Colonic mucosa (tissue), 4 donors: ENCODE measurements at regions not wholly inside any gene's neighbourhood (a gene's known extent, or its start where the extent isn't known, plus 50 kb on each side); places are given as distances from the start of the nearest gene placed in this dataset.

Source experiments
- DNase-seq: peaks from one replicate; pipeline ENCODE4 v3.0.0-alpha.2; 2020
- H3K27ac ChIP-seq: fragments of 200-600 bp; one replicate; pipeline ENCODE4 v1.8.0; 2021
- H3K27me3 ChIP-seq: fragments of 200-600 bp; one replicate; pipeline ENCODE4 v1.8.0; 2021
- H3K36me3 ChIP-seq: fragments of 200-600 bp; one replicate; pipeline ENCODE4 v1.8.0; 2021
- H3K4me1 ChIP-seq: fragments of 200-600 bp; one replicate; pipeline ENCODE4 v1.8.0; 2021; ENCODE audit warnings: mild to moderate bottlenecking
- H3K4me3 ChIP-seq: fragments of 200-600 bp; one replicate; pipeline ENCODE4 v1.8.0; 2021
- H3K9ac ChIP-seq, 2 donors: one replicate each; pipeline ENCODE4 v1.7.0; 2013; ENCODE audit warnings: control low read depth in 2 of 2, low read depth in 2 of 2, low read length in 2 of 2
- H3K9me3 ChIP-seq: fragments of 200-600 bp; one replicate; pipeline ENCODE4 v1.8.0; 2021
- CTCF ChIP-seq: fragments of 200-600 bp; IDR thresholded peaks from one replicate; pipeline ENCODE4 v1.8.0; 2022; ENCODE audit warnings: antibody characterized with exemption, mild to moderate bottlenecking
- intact Hi-C: fragments of 100-400 bp; cut with DNase I; formaldehyde crosslinking; loops from one replicate; pipeline ENCODE4 v1.14.1; 2022
- donor health status: healthy.
- donor health status: DM: no; HTN: no; CAD: no.
- donor health status: DM: no; HTN: no; CAD: no.

GRCh38 chr16:86762095-86762494 lies 183.7 kb downstream of the FOXL1 start:
- Histone ChIP-seq H3K4me1 (no peaks in the 10 kb centered on the region), H3K36me3 (no peaks in the 10 kb centered on the region), H3K4me3 (no peak overlapping the region), H3K9me3 (no peaks in the 10 kb centered on the region), H3K27ac (no peak overlapping the region), H3K27me3 (no peaks in the 10 kb centered on the region), H3K9ac (no peak overlapping the region)
- TF ChIP-seq CTCF, result no peak
- intact Hi-C loops, result loop anchor here (5.0 kb wide), 1 partner anchor 190 kb away; no protein-coding TSS in a partner anchor
- no peak for DNase-seq

DNA sequence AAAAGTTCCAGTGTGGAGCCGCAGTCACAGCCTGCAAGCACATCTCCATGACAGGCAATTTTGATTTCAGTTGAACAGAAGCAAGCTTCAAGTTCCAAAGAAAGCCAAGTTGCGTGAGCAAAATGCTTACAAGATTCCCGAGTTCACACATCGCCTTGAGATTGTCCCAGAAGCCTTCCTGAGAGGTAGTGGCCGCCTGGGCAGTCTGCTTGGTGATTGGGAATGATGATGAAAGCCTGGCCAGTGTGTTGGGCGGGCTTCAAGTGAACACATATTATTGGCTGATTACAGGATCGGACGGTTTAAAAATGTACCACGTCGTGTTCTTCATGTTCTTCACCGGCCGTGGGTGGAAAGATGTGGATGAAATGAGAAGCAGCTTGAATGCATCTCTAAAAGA lies 185.5 kb downstream of the FOXL1 start:
- intact Hi-C loops, result loop anchor here (5.0 kb wide), 1 partner anchor 192 kb away; no protein-coding TSS in a partner anchor
- no peak for TF ChIP-seq CTCF
- Histone ChIP-seq H3K4me3 (no peak overlapping the region), H3K9ac (no peak overlapping the region), H3K27me3 (no peaks in the 10 kb centered on the region), H3K27ac (no peak overlapping the region), H3K4me1 (no peaks in the 10 kb centered on the region), H3K9me3 (no peaks in the 10 kb centered on the region), H3K36me3 (no peaks in the 10 kb centered on the region)
- no peak for DNase-seq

GRCh38 chr16:86764551-86764950 lies 186.2 kb downstream of the FOXL1 start:
- no peaks in the 10 kb centered on the region for H3K4me1 ChIP-seq
- no peaks in the 10 kb centered on the region for H3K27me3 ChIP-seq
- no peaks in the 10 kb centered on the region for H3K9me3 ChIP-seq
- no peak for DNase-seq
- TF ChIP-seq CTCF, result no peak
- H3K36me3 ChIP-seq, result no peaks in the 10 kb centered on the region
- no peak overlapping the region for H3K4me3 ChIP-seq
- intact Hi-C loops, result loop anchor here (5.0 kb wide), 1 partner anchor 192 kb away; no protein-coding TSS in a partner anchor
- H3K9ac ChIP-seq, result no peak overlapping the region
- no peak overlapping the region for H3K27ac ChIP-seq

DNA sequence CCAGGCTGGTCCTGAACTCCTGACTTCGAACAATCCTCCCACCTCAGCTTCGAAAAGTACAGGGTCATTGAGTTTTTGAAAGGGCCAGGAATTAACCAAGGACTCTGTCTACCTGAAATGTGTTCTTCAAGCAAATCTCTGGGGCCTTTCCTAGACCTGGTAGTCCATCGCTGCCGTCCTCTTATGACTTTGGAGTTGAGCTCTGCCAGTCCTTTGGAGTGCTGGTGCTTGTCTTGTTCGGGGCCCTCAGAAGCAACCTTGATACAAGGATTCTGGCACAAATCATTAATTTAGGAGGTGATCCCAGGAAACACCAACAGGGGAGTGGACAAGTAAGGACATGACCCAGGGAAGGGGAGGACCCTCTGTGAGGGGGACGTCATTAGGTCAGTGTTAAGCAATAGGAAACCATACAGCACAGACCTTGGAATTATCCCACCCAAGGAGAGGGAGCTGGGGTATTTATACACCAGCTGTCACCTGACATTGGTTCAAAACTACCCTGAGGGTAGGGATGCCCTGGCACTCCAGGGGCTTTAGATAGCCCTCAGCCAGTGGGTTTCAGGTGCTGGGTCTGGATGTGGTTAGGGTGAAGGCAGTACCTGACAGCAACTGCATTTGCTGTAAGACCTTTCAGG lies 187.2 kb downstream of the FOXL1 start:
- no peak overlapping the region for H3K9ac ChIP-seq
- no peaks in the 10 kb centered on the region for H3K4me1 ChIP-seq
- H3K36me3 ChIP-seq, result no peaks in the 10 kb centered on the region
- DNase-seq, result no peak
- H3K9me3 ChIP-seq, result no peaks in the 10 kb centered on the region
- no peaks in the 10 kb centered on the region for H3K27me3 ChIP-seq
- H3K27ac ChIP-seq, result no peak overlapping the region
- intact Hi-C loops, result no loop called here
- H3K4me3 ChIP-seq, result no peak overlapping the region
- TF ChIP-seq CTCF, result no peak

DNA sequence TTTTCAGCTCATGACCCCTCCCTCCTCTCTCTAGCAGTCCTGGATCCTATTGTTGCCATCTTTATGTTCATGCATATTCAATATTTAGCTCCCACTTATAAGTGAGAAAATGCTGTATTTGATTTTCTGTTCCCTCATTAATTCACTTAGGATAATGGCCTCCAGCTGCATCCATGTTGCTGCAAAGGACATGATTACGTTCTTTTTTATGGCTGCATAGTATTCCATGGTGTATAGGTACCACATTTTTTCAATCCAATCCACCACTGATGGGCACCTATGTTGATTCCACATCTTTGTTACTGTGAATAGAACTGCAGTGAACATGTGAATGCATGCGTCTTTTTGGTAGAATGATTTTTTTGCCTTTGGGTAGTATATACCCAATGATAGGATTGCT lies 188.4 kb downstream of the FOXL1 start:
- no peaks in the 10 kb centered on the region for H3K27me3 ChIP-seq
- intact Hi-C loops, result no loop called here
- DNase-seq, result no peak
- H3K9ac ChIP-seq, result no peak overlapping the region
- H3K4me1 ChIP-seq, result no peaks in the 10 kb centered on the region
- TF ChIP-seq CTCF, result no peak
- no peaks in the 10 kb centered on the region for H3K36me3 ChIP-seq
- H3K27ac ChIP-seq, result no peak overlapping the region
- no peak overlapping the region for H3K4me3 ChIP-seq
- no peaks in the 10 kb centered on the region for H3K9me3 ChIP-seq
